ENCODE measurements at regions not wholly inside any gene's neighbourhood (a gene's known extent, or its start where the extent isn't known, plus 50 kb on each side); places are given as distances from the start of the nearest gene placed in this dataset.
A peak's percentile ranks its signal among the peaks of the same experiment; 100 is the strongest.

DNA sequence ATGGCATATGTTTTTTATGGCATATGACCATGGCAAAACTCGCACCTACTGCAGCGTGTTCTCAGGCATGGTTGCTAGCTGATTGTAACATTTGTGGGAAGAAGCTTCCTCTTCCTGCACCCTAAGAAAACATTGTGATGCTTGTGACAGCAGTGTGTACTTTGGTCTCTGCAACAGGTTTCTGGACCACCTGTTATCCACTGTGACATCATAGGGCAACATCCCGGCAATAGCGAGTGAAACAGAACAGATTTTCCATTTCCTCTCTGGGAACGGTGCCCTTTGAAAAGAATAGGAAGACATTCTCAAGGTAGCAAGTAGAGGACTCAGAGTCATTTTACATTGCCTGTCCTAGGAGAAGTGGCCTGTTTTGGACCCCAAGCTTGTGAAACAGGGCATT lies 135.4 kb upstream of the TRHDE start:
- FAIRE-seq, result no peak
- TF ChIP-seq NRF1 (IDR thresholded peaks at IDR 0.05; ENCODE audit: low read depth, low read length), result no peak
- TF ChIP-seq, protein P1, sequence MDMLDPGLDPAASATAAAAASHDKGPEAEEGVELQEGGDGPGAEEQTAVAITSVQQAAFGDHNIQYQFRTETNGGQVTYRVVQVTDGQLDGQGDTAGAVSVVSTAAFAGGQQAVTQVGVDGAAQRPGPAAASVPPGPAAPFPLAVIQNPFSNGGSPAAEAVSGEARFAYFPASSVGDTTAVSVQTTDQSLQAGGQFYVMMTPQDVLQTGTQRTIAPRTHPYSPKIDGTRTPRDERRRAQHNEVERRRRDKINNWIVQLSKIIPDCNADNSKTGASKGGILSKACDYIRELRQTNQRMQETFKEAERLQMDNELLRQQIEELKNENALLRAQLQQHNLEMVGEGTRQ (IDR thresholded peaks at IDR 0.05; ENCODE audit: low read length), result no peak
- no peak for TF ChIP-seq TBP (IDR thresholded peaks at IDR 0.05; ENCODE audit: low read depth, low read length)
- no peak for TF ChIP-seq KDM4A (IDR thresholded peaks at IDR 0.05; ENCODE audit: low read depth, low read length, severe bottlenecking)
- TF ChIP-seq FOSL1 (IDR thresholded peaks at IDR 0.05; ENCODE audit: insufficient read depth, low read depth, low read length), result no peak

More for the DNA sequence above, 135.4 kb upstream of the TRHDE start:
- Histone ChIP-seq H3K79me2 (ENCODE audit: control insufficient read depth in 1 of 2, insufficient read depth in 2 of 2, low read length in 2 of 2) (no peaks in the 10 kb centered on the region), H4K8ac (ENCODE audit: extremely low read depth, insufficient read depth, low read length) (no peak overlapping the region), H2AFZ (ENCODE audit: low read length) (no peak overlapping the region), H3K27ac (ENCODE audit: low read depth, low read length) (no peak overlapping the region), H3K9me3 (ENCODE audit: insufficient read depth in 2 of 2, low read depth in 1 of 2, low read length in 1 of 2) (no peaks in the 10 kb centered on the region), H2BK120ac (replicated peaks; ENCODE audit: low read depth, low read length) (no peak overlapping the region), H4K91ac (replicated peaks; ENCODE audit: insufficient read length, low read length) (no peak overlapping the region), H2BK20ac (ENCODE audit: low read length) (peak overlapping the region; percentile 22; the same call in 1 of the 2 replicates), H3K56ac (replicated peaks; ENCODE audit: insufficient read length, low read depth, low read length) (no peak overlapping the region), H2BK12ac (ENCODE audit: low read depth, low read length) (no peak overlapping the region), H4K5ac (ENCODE audit: insufficient read length, low read depth, low read length) (no peak overlapping the region), H2AK5ac (ENCODE audit: low read depth, low read length) (no peak overlapping the region), H3K9ac (replicated peaks in 1 of 4; ENCODE audit: extremely low read depth in 1 of 4, low read depth in 3 of 4, low read length in 3 of 4) (no peak overlapping the region), H2BK15ac (ENCODE audit: low read length) (no peak overlapping the region), H3K23ac (ENCODE audit: insufficient read length) (no peak overlapping the region), H3K4me2 (ENCODE audit: insufficient read depth in 1 of 2, low read depth in 2 of 2, low read length in 2 of 2) (no peak overlapping the region), H3K4ac (replicated peaks; ENCODE audit: insufficient read length, low read depth, low read length) (no peak overlapping the region), H3K18ac (ENCODE audit: extremely low read depth, low read length) (no peak overlapping the region), H4K20me1 (replicated peaks in 1 of 2; ENCODE audit: control insufficient read depth in 1 of 2, insufficient read depth in 2 of 2, low read length in 2 of 2) (no peaks in the 10 kb centered on the region), H2BK5ac (ENCODE audit: low read depth, low read length) (no peak overlapping the region), H3K14ac (ENCODE audit: insufficient read length) (no peak overlapping the region), H3K23me2 (ENCODE audit: low read depth, low read length) (no peaks in the 10 kb centered on the region), H3K4me3 (ENCODE audit: extremely low read depth in 1 of 4, insufficient read depth in 2 of 4, low read depth in 3 of 4, low read length in 4 of 4) (no peak overlapping the region), H3K79me1 (ENCODE audit: low read depth, low read length) (no peaks in the 10 kb centered on the region), H3K4me1 (replicated peaks in 1 of 4; ENCODE audit: control insufficient read depth in 3 of 4, insufficient read depth in 4 of 4, low read length in 3 of 4) (peaks cover 0 to 5% (median 2%) of the 10 kb centered on the region in 4 experiments; a peak in 3 of 7 replicates), H3K27me3 (replicated peaks in 1 of 4; ENCODE audit: control insufficient read depth in 3 of 4, extremely low read depth in 1 of 4, insufficient read depth in 3 of 4, low read length in 3 of 4) (no peaks in the 10 kb centered on the region), H3K36me3 (ENCODE audit: control insufficient read depth in 2 of 4, insufficient read depth in 4 of 4, low read length in 3 of 4) (no peaks in the 10 kb centered on the region)
- ChIA-PET CTCF (ENCODE audit: partially characterized antibody) (no interaction called here), POLR2A (ENCODE audit: partially characterized antibody) (no interaction called here)
- 93% methylated on average over 5 of the region's 5 CpGs; no CpG with 5 or more reads in 1 of the 2 experiments for WGBS, 2 experiments (ENCODE audit: extremely low coverage in 1 of 2, insufficient coverage in 1 of 2, insufficient read length in 1 of 2, insufficient replicate concordance in 2 of 2, low coverage in 1 of 2, low lambda C conversion rate in 2 of 2, missing lambda C conversion rate in 1 of 2)
- DNase-seq (ENCODE audit: low read depth in 1 of 2, low spot score in 2 of 2), result no peak

All from H1 (cell line).